Tibial artery (tissue), 4 donors: ENCODE measurements at regions not wholly inside any gene's neighbourhood (a gene's known extent, or its start where the extent isn't known, plus 50 kb on each side); places are given as distances from the start of the nearest gene placed in this dataset.
"Not testable (repeated sequence)": the region's sequence is repeated elsewhere in the genome, so short reads cannot be mapped to it uniquely, and the experiment has no call there.

Experiments
- DNase-seq, 2 donors: peaks; one replicate each; pipeline ENCODE4 v3.0.0-alpha.2; 2019
- H3K27ac ChIP-seq, 2 donors: fragments of 200-600 bp; sonication (generic) in 1 of 2; 1 replicate in 1 of 2; 2 replicates in 1 of 2; pipeline ENCODE4 v1.5.1; 2018 to 2019; ENCODE audit warnings: mild to moderate bottlenecking in 1 of 2
- H3K27me3 ChIP-seq, 2 donors: fragments of 200-600 bp; sonication (generic) in 1 of 2; one replicate each; pipeline versions ENCODE4 v1.5.1 to v1.6.0; 2016 to 2019
- H3K36me3 ChIP-seq, 3 donors: fragments of 200-600 bp; sonication (generic) in 2 of 3; one replicate each; pipeline ENCODE4 v1.5.1; 2016 to 2019; ENCODE audit warnings: mild to moderate bottlenecking in 2 of 3
- H3K4me1 ChIP-seq, 4 donors: fragments of 200-600 bp; sonication (generic) in 2 of 4; 1 replicate in 3 of 4; 2 replicates in 1 of 4; pipeline ENCODE4 v1.5.1; 2016 to 2019
- H3K4me3 ChIP-seq, 2 donors: fragments of 200-600 bp; sonication (generic) in 1 of 2; 1 replicate in 1 of 2; 2 replicates in 1 of 2; pipeline ENCODE4 v1.5.1; 2018 to 2019; ENCODE audit warnings: mild to moderate bottlenecking in 2 of 2
- H3K9me3 ChIP-seq, 3 donors: fragments of 200-600 bp; sonication (generic) in 1 of 3; one replicate each; pipeline ENCODE4 v1.5.1; 2016 to 2019
- CTCF ChIP-seq, 2 experiments: fragments of 200-600 bp in 1 of 2; fragments of 450-650 bp in 1 of 2; IDR thresholded peaks; one replicate each; pipeline ENCODE4 v1.5.1; 2017 to 2019; ENCODE audit warnings: antibody characterized with exemption in 2 of 2, mild to moderate bottlenecking in 1 of 2, moderate library complexity in 1 of 2
- intact Hi-C: fragments of 100-400 bp; cut with DNase I; formaldehyde crosslinking; loops from one replicate; pipeline ENCODE4 v1.15.0; 2023; ENCODE audit warnings: low total_unique reads

- Histone ChIP-seq H3K4me3 (no peak overlapping the region), H3K9me3 (no peaks in the 10 kb centered on the region), H3K27ac (no peak overlapping the region), H3K27me3 (no peaks in the 10 kb centered on the region), H3K4me1 (no peaks in the 10 kb centered on the region), H3K36me3 (no peaks in the 10 kb centered on the region)
- no peak for TF ChIP-seq CTCF (IDR thresholded peaks at IDR 0.05)
- intact Hi-C loops = no loop called here
- DNase-seq = no peak
Observed at GRCh38 chr6:149246691-149247384, 70.7 kb upstream of the TAB2 start.

GRCh38 chr6:149247385-149247763 is 70.1 kb upstream of the TAB2 start:
- no peak overlapping the region for H3K27ac ChIP-seq
- no peaks in the 10 kb centered on the region for H3K4me1 ChIP-seq
- no peaks in the 10 kb centered on the region for H3K27me3 ChIP-seq
- no peaks in the 10 kb centered on the region for H3K36me3 ChIP-seq
- no peak overlapping the region for H3K4me3 ChIP-seq
- no peak for TF ChIP-seq CTCF (IDR thresholded peaks at IDR 0.05)
- H3K9me3 ChIP-seq = no peaks in the 10 kb centered on the region
- intact Hi-C loops = no loop called here
- no peak for DNase-seq

- H3K9me3 ChIP-seq, intact Hi-C loops, H3K27me3 ChIP-seq, H3K36me3 ChIP-seq, H3K4me3 ChIP-seq, H3K4me1 ChIP-seq, DNase-seq, H3K27ac ChIP-seq: not testable (repeated sequence)
Observed at GRCh38 chr6:149248263-149248662, 69.2 kb upstream of the TAB2 start.

GRCh38 chr6:149248693-149249369 is 68.7 kb upstream of the TAB2 start:
- H3K4me1 ChIP-seq = no peaks in the 10 kb centered on the region
- no peak overlapping the region for H3K4me3 ChIP-seq
- no peaks in the 10 kb centered on the region for H3K9me3 ChIP-seq
- TF ChIP-seq CTCF (IDR thresholded peaks at IDR 0.05) = no peak
- H3K27ac ChIP-seq = no peak overlapping the region
- no peak for DNase-seq
- H3K36me3 ChIP-seq = no peaks in the 10 kb centered on the region
- H3K27me3 ChIP-seq = peaks cover 0 to 6% of the 10 kb centered on the region in 2 donors
- intact Hi-C loops = no loop called here

- no peak for DNase-seq
- Histone ChIP-seq H3K27me3 (peaks cover 0 to 6% of the 10 kb centered on the region in 2 donors), H3K9me3 (no peaks in the 10 kb centered on the region), H3K4me1 (no peaks in the 10 kb centered on the region), H3K36me3 (no peaks in the 10 kb centered on the region), H3K4me3 (no peak overlapping the region), H3K27ac (no peak overlapping the region)
- intact Hi-C loops = no loop called here
- no peak for TF ChIP-seq CTCF (IDR thresholded peaks at IDR 0.05)
Observed at GRCh38 chr6:149249370-149250357, 67.8 kb upstream of the TAB2 start.
